Central memory CD4-positive, alpha-beta T cell (primary cell): ENCODE measurements at regions not wholly inside any gene's neighbourhood (a gene's known extent, or its start where the extent isn't known, plus 50 kb on each side); places are given as distances from the start of the nearest gene placed in this dataset.

Experiments
- DNase-seq: peaks from one replicate; pipeline ENCODE4 v3.0.0; 2022

- DNase-seq, result no peak
Measured at GRCh38 chr15:87219650-87220615, 1036.6 kb downstream of the NTRK3 start.

GRCh38 chr15:87215100-87215499 is 1041.4 kb downstream of the NTRK3 start:
- DNase-seq, result no peak

GRCh38 chr15:87213626-87214025 is 1042.9 kb downstream of the NTRK3 start:
- DNase-seq, result no peak

GRCh38 chr15:87212041-87212440 is 1044.5 kb downstream of the NTRK3 start:
- DNase-seq, result no peak

GRCh38 chr15:87211547-87211946 is 1045.0 kb downstream of the NTRK3 start:
- no peak for DNase-seq

- DNase-seq, result no peak
Measured at GRCh38 chr15:87209891-87210689, 1046.4 kb downstream of the NTRK3 start.

GRCh38 chr15:87207990-87208580 is 1048.5 kb downstream of the NTRK3 start:
- DNase-seq, result no peak

GRCh38 chr15:87207251-87207650 is 1049.3 kb downstream of the NTRK3 start:
- no peak for DNase-seq

- no peak for DNase-seq
Measured at GRCh38 chr15:87201986-87202385, 1054.6 kb downstream of the NTRK3 start.

- no peak for DNase-seq
Measured at GRCh38 chr15:87200149-87200548, 1056.4 kb downstream of the NTRK3 start.

- no peak for DNase-seq
Measured at GRCh38 chr15:87197981-87198380, 1058.6 kb downstream of the NTRK3 start.

- DNase-seq, result no peak
Measured at GRCh38 chr15:87196498-87196897, 1060.0 kb downstream of the NTRK3 start.

- no peak for DNase-seq
Measured at GRCh38 chr15:87193481-87193880, 1063.1 kb downstream of the NTRK3 start.

- DNase-seq, result no peak
Measured at GRCh38 chr15:87167706-87168105, 1088.0 kb downstream of the AGBL1 start.

- DNase-seq, result no peak
Measured at GRCh38 chr15:87167055-87167454, 1087.4 kb downstream of the AGBL1 start.

- no peak for DNase-seq
Measured at GRCh38 chr15:87155771-87156170, 1076.1 kb downstream of the AGBL1 start.

- DNase-seq, result no peak
Measured at GRCh38 chr15:87154761-87155160, 1075.1 kb downstream of the AGBL1 start.

- no peak for DNase-seq
Measured at GRCh38 chr15:87151202-87151748, 1071.6 kb downstream of the AGBL1 start.

- no peak for DNase-seq
Measured at GRCh38 chr15:87145696-87146095, 1066.0 kb downstream of the AGBL1 start.

GRCh38 chr15:87144775-87145174 is 1065.1 kb downstream of the AGBL1 start:
- DNase-seq, result no peak

- no peak for DNase-seq
Measured at GRCh38 chr15:87142096-87142495, 1062.4 kb downstream of the AGBL1 start.

GRCh38 chr15:87135109-87135508 is 1055.4 kb downstream of the AGBL1 start:
- DNase-seq, result no peak

GRCh38 chr15:87133704-87134103 is 1054.0 kb downstream of the AGBL1 start:
- DNase-seq, result no peak
